ENCODE measurements at regions not wholly inside any gene's neighbourhood (a gene's known extent, or its start where the extent isn't known, plus 50 kb on each side); places are given as distances from the start of the nearest gene placed in this dataset.

GRCh38 chr4:54842226-54842625, 184.5 kb downstream of the KIT start:
- peaks cover 10 to 13% of the 10 kb centered on the region in 2 donors for H3K4me1 Mint-ChIP-seq
- intact Hi-C loops (cut with micrococcal nuclease): loop anchor here (10.0 kb wide), 1 partner anchor 47 kb away; no protein-coding TSS in a partner anchor
- peak overlapping the region in 1 of 2 donors; percentile 27 for H3K27ac Mint-ChIP-seq
- ATAC-seq: no peak
- Histone ChIP-seq H3K27me3 (ENCODE audit: control insufficient read depth, insufficient read depth, low read length) (no peaks in the 10 kb centered on the region), H3K4me1 (ENCODE audit: control insufficient read depth, insufficient read depth, low read length) (peaks cover 18% of the 10 kb centered on the region), H3K4me3 (ENCODE audit: low read length) (no peak overlapping the region), H3K27ac (ENCODE audit: low read length) (no peak overlapping the region), H3K36me3 (ENCODE audit: control insufficient read depth, insufficient read depth, low read length) (no peaks in the 10 kb centered on the region), H3K9me3 (ENCODE audit: control insufficient read depth, insufficient read depth, low read length) (no peaks in the 10 kb centered on the region)
- H3K36me3 Mint-ChIP-seq: no peaks in the 10 kb centered on the region
- TF ChIP-seq CTCF (IDR thresholded peaks at IDR 0.05): no peak
- H3K4me3 Mint-ChIP-seq: no peak overlapping the region
- no peak for DNase-seq
- H3K9me3 Mint-ChIP-seq: no peaks in the 10 kb centered on the region
- no peaks in the 10 kb centered on the region for H3K27me3 Mint-ChIP-seq (ENCODE audit: low read depth in 2 of 2)
- WGBS (ENCODE audit: insufficient coverage): 89% methylated on average over 1 of the region's 1 CpG

- DNase-seq (peak in 1 of 2 donors; percentile 4), ATAC-seq (peak in 1 of 3 donors; percentile 32)
- Mint-ChIP-seq H3K27ac (no peak overlapping the region), H3K9me3 (no peaks in the 10 kb centered on the region), H3K36me3 (no peaks in the 10 kb centered on the region), H3K27me3 (ENCODE audit: low read depth in 2 of 2) (no peaks in the 10 kb centered on the region), H3K4me1 (peaks cover 10 to 13% of the 10 kb centered on the region in 2 donors), H3K4me3 (no peak overlapping the region)
- H3K27me3 ChIP-seq (ENCODE audit: control insufficient read depth, insufficient read depth, low read length): no peaks in the 10 kb centered on the region
- TF ChIP-seq CTCF (IDR thresholded peaks at IDR 0.05): no peak
- no peak overlapping the region for H3K4me3 ChIP-seq (ENCODE audit: low read length)
- no peaks in the 10 kb centered on the region for H3K36me3 ChIP-seq (ENCODE audit: control insufficient read depth, insufficient read depth, low read length)
- no peaks in the 10 kb centered on the region for H3K9me3 ChIP-seq (ENCODE audit: control insufficient read depth, insufficient read depth, low read length)
- 57% methylated on average over 1 of the region's 2 CpGs for WGBS (ENCODE audit: insufficient coverage)
- H3K27ac ChIP-seq (ENCODE audit: low read length): no peak overlapping the region
- intact Hi-C loops (cut with micrococcal nuclease): loop anchor here (1.0 to 10.0 kb wide), 3 partner anchors 46 to 518 kb away; no protein-coding TSS in a partner anchor
- H3K4me1 ChIP-seq (ENCODE audit: control insufficient read depth, insufficient read depth, low read length): peaks cover 18% of the 10 kb centered on the region
Measured at GRCh38 chr4:54840992-54841768, 183.4 kb downstream of the KIT start.

- Histone ChIP-seq H3K9me3 (ENCODE audit: control insufficient read depth, insufficient read depth, low read length) (no peaks in the 10 kb centered on the region), H3K4me1 (ENCODE audit: control insufficient read depth, insufficient read depth, low read length) (peaks cover 18% of the 10 kb centered on the region), H3K27me3 (ENCODE audit: control insufficient read depth, insufficient read depth, low read length) (no peaks in the 10 kb centered on the region), H3K4me3 (ENCODE audit: low read length) (no peak overlapping the region), H3K27ac (ENCODE audit: low read length) (no peak overlapping the region), H3K36me3 (ENCODE audit: control insufficient read depth, insufficient read depth, low read length) (no peaks in the 10 kb centered on the region)
- WGBS (ENCODE audit: insufficient coverage): 20% methylated on average over 1 of the region's 2 CpGs
- DNase-seq (no peak), ATAC-seq (peak in 2 of 3 donors; percentile 34 to 58)
- no peak overlapping the region for H3K27ac Mint-ChIP-seq
- H3K9me3 Mint-ChIP-seq: no peaks in the 10 kb centered on the region
- no peaks in the 10 kb centered on the region for H3K27me3 Mint-ChIP-seq (ENCODE audit: low read depth in 2 of 2)
- no peaks in the 10 kb centered on the region for H3K36me3 Mint-ChIP-seq
- intact Hi-C loops (cut with micrococcal nuclease): loop anchor here (1.0 to 10.0 kb wide), 3 partner anchors 46 to 518 kb away; no protein-coding TSS in a partner anchor
- TF ChIP-seq CTCF (IDR thresholded peaks at IDR 0.05): no peak
- peaks cover 10 to 13% of the 10 kb centered on the region in 2 donors for H3K4me1 Mint-ChIP-seq
- H3K4me3 Mint-ChIP-seq: no peak overlapping the region
Measured at GRCh38 chr4:54840430-54840829, 182.7 kb downstream of the KIT start.
